SK-N-MC (cell line): ENCODE measurements at regions not wholly inside any gene's neighbourhood (a gene's known extent, or its start where the extent isn't known, plus 50 kb on each side); places are given as distances from the start of the nearest gene placed in this dataset.

Source experiments
- EZH2 ChIP-seq: fragments of 200-600 bp; sonication (generic); IDR thresholded peaks from one replicate; pipeline ENCODE4 v1.6.1; 2017; ENCODE audit warnings: antibody characterized with exemption
- FOXP2 ChIP-seq: optimal IDR thresholded peaks from 2 replicates; pipeline ENCODE3; 2011; ENCODE audit warnings: mild to moderate bottlenecking, moderate library complexity; ENCODE audit not compliant: insufficient read depth; ENCODE audit errors: extremely low read length, control extremely low read depth
- POLR2AphosphoS5 ChIP-seq: IDR thresholded peaks from 2 replicates; pipeline ENCODE4 v1.6.1; 2012; ENCODE audit warnings: mild to moderate bottlenecking, low read depth, low read length, borderline replicate concordance

- TF ChIP-seq EZH2, result no peak
- TF ChIP-seq POLR2AphosphoS5, result no peak
- no peak for TF ChIP-seq FOXP2
Measured at GRCh38 chr2:13543550-13543949, 826.8 kb downstream of the TRIB2 start.
